Small intestine (tissue), 7 donors: ENCODE measurements at regions not wholly inside any gene's neighbourhood (a gene's known extent, or its start where the extent isn't known, plus 50 kb on each side); places are given as distances from the start of the nearest gene placed in this dataset.

Experiments used
- DNase-seq, 2 donors: peaks; one replicate each; pipeline versions ENCODE4 v3.0.0 to v3.0.0-alpha.2; 2013
- FAIRE-seq: peaks from 2 replicates; lab custom pipeline; 2012; peaks lifted over from hg19 to GRCh38; lab: Jason Lieb, UNC
- H3K27ac ChIP-seq, 3 donors: one replicate each; pipeline ENCODE4 v1.5.1; 2013; ENCODE audit warnings: low read length in 2 of 3, mild to moderate bottlenecking in 2 of 3, control low read depth in 1 of 3, inconsistent platforms in 1 of 3, low read depth in 1 of 3, moderate library complexity in 1 of 3
- H3K27me3 ChIP-seq, 3 donors: one replicate each; pipeline ENCODE4 v1.6.1; 2013; ENCODE audit warnings: low read length in 3 of 3, inconsistent platforms in 1 of 3; ENCODE audit not compliant: control insufficient read depth in 3 of 3, insufficient read depth in 3 of 3
- H3K36me3 ChIP-seq, 3 donors: one replicate each; pipeline ENCODE4 v1.6.1; 2013; ENCODE audit warnings: low read length in 3 of 3, inconsistent platforms in 1 of 3, low read depth in 1 of 3, mild to moderate bottlenecking in 1 of 3, moderate library complexity in 1 of 3; ENCODE audit not compliant: control insufficient read depth in 3 of 3, insufficient read depth in 2 of 3
- H3K4me1 ChIP-seq, 3 donors: one replicate each; pipeline ENCODE4 v1.6.1; 2013; ENCODE audit warnings: low read length in 2 of 3, inconsistent platforms in 1 of 3, low read depth in 1 of 3, mild to moderate bottlenecking in 1 of 3, moderate library complexity in 1 of 3; ENCODE audit not compliant: control insufficient read depth in 3 of 3, insufficient read depth in 2 of 3
- H3K4me3 ChIP-seq, 3 donors: one replicate each; pipeline ENCODE4 v1.5.1; 2013; ENCODE audit warnings: low read length in 3 of 3, control low read depth in 1 of 3, inconsistent platforms in 1 of 3, low read depth in 1 of 3, mild to moderate bottlenecking in 1 of 3, moderate library complexity in 1 of 3
- H3K9me3 ChIP-seq, 2 donors: one replicate each; pipeline ENCODE4 v1.6.1; 2013; ENCODE audit warnings: low read depth in 1 of 2, low read length in 1 of 2; ENCODE audit not compliant: control insufficient read depth in 2 of 2, insufficient read depth in 1 of 2
- WGBS, 3 donors: extraction: QIAGEN DNeasy Blood & Tissue Kit; methylation state at CpG; one replicate each; pipeline ENCODE4 v1.1.7; 2013; 5-methylcytosine and 5-hydroxymethylcytosine counted together
- donor health status: healthy with polysubstance abuse.
- donor health status: control.
- donor health status: control.
- donor health status: Bipolar disorder and iron deficiency.
- donor health status: healthy.

- FAIRE-seq (no peak), DNase-seq (no peak)
- Histone ChIP-seq H3K36me3 (no peaks in the 10 kb centered on the region), H3K27me3 (no peaks in the 10 kb centered on the region), H3K9me3 (no peaks in the 10 kb centered on the region), H3K27ac (no peak overlapping the region), H3K4me1 (no peaks in the 10 kb centered on the region), H3K4me3 (no peak overlapping the region)
These were observed 60.2 kb upstream of the MAOA start for GRCh38 chrX:43595931-43596330.

- Histone ChIP-seq H3K27ac (no peak overlapping the region), H3K36me3 (no peaks in the 10 kb centered on the region), H3K4me3 (no peak overlapping the region), H3K9me3 (no peaks in the 10 kb centered on the region), H3K27me3 (no peaks in the 10 kb centered on the region), H3K4me1 (no peaks in the 10 kb centered on the region)
- FAIRE-seq, result no peak
- DNase-seq, result no peak
These were observed 51.3 kb upstream of the MAOA start for GRCh38 chrX:43604753-43605152.

GRCh38 chrX:43605351-43605750 is 50.7 kb upstream of the MAOA start:
- Histone ChIP-seq H3K4me1 (no peaks in the 10 kb centered on the region), H3K27ac (no peak overlapping the region), H3K36me3 (no peaks in the 10 kb centered on the region), H3K27me3 (no peaks in the 10 kb centered on the region), H3K4me3 (no peak overlapping the region), H3K9me3 (no peaks in the 10 kb centered on the region)
- DNase-seq (no peak), FAIRE-seq (no peak)
- 77 to 86% (median 80%) methylated on average over 4 of the region's 4 CpGs for WGBS, 3 donors
